Fibroblast of the aortic adventitia (primary cell): ENCODE measurements at regions not wholly inside any gene's neighbourhood (a gene's known extent, or its start where the extent isn't known, plus 50 kb on each side); places are given as distances from the start of the nearest gene placed in this dataset.

ENCODE experiments used
- DNase-seq: peaks from one replicate; pipeline ENCODE4 v3.0.0-alpha.2; 2010; ENCODE audit warnings: low read depth
- H3K4me3 ChIP-seq: 2 replicates; pipeline ENCODE4 v1.5.1; 2011; ENCODE audit warnings: low read depth, mild to moderate bottlenecking, control low read depth, low read length, moderate library complexity
- TF ChIP-seq, protein P1 (sequence below): IDR thresholded peaks from 2 replicates; pipeline ENCODE4 v1.5.1; 2011; ENCODE audit warnings: mild to moderate bottlenecking, low read length, control low read depth, inconsistent platforms; ENCODE audit not compliant: insufficient read depth

DNA sequence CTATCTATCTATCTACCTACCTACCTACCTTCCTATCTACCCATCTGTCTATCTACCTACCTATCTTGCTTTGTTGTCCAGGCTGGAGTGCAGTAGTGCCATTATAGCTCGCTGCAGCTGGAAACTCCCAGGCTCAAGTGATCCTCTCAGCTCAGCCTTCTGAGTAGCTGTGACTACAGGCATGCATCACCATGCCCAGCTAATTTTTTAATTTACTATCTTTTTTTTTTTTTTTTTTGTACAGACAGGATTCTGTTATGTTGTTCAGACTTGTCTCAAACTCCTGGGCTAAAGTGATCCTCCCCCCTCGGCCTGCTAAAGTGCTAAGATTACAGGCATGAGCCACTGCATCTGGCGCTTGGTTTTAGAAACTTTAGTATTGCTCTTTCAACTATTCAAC is 762.4 kb downstream of the SLC6A15 start:
- H3K4me3 ChIP-seq, result no peak overlapping the region
- TF ChIP-seq, protein P1, sequence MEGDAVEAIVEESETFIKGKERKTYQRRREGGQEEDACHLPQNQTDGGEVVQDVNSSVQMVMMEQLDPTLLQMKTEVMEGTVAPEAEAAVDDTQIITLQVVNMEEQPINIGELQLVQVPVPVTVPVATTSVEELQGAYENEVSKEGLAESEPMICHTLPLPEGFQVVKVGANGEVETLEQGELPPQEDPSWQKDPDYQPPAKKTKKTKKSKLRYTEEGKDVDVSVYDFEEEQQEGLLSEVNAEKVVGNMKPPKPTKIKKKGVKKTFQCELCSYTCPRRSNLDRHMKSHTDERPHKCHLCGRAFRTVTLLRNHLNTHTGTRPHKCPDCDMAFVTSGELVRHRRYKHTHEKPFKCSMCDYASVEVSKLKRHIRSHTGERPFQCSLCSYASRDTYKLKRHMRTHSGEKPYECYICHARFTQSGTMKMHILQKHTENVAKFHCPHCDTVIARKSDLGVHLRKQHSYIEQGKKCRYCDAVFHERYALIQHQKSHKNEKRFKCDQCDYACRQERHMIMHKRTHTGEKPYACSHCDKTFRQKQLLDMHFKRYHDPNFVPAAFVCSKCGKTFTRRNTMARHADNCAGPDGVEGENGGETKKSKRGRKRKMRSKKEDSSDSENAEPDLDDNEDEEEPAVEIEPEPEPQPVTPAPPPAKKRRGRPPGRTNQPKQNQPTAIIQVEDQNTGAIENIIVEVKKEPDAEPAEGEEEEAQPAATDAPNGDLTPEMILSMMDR, result no peak
- DNase-seq, result no peak

DNA sequence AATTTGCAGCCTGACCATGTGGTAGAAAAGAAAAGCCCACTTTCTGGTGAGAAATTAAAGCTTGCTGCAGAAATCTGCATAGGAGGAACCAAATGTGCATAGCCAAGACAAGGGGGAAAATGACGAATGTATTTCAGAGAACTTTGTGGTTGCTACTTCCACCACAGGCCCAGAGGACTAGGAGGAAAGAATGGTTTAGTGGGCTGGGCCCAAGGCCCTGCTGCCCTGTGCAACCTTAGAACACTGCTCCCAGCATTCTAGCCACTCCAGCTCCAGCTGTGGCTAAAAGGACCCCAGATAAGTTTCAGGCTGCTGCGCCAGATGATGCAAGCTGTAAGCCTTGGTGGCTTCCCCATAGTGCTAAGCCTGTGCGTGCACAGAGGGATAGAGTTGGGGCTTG is 764.3 kb downstream of the SLC6A15 start:
- TF ChIP-seq, protein P1, result no peak
- no peak for DNase-seq
- H3K4me3 ChIP-seq, result no peak overlapping the region

DNA sequence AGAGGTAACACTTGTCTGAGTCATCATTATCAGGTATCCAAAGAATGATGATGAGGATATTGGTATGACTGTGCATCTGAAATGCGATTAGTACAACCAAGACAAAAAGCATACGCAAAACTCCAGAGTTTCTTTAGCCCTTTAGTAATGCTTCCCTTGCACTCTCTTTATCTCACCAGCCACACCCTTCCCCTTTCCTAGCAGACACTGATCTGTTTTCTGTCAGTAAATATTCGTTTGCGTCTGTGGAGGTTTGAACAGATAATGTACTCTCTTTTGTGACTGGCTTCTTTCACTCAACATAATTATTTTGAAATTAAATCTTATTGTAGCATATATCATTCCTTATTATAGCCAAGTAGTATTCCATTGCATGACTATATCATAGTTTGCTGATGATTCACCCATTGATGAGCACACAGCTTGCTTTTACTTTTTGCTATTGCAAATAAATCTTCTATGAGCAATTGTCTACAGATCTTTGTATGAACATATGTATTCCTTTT is 775.7 kb downstream of the SLC6A15 start:
- H3K4me3 ChIP-seq, result no peak overlapping the region
- TF ChIP-seq, protein P1, result no peak
- peak; percentile 35 for DNase-seq

DNA sequence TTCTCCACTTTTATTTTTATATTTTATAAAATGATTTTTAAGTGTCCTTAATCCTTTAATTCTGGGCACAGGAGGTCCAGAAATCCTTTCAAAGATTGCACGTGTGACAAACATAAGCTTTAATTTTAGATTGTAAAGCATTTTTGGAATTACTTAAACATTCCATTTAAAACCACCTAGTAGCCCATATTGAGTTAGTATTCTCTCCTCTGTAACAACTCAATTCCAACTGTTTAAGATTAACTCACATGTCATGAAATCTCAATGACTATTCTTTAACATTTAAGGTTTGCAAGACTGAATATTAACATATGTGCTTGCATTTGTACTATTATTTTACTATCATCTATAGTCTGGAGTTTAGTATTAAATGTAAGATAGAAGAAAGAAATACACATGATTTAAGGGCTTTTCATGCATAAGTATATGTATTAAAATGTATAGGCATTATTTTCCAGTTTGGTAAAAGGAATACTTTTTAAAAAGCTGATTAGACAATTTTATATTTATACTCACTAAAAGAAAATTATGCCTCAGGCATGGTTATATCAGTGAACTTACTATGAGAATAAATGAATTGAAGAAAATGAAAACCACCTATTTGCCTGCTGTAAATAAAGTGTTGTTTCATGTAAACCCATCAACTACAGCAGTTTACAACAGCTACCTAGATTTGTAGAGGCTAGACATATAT is 776.9 kb downstream of the SLC6A15 start:
- TF ChIP-seq, protein P1, result no peak
- no peak overlapping the region for H3K4me3 ChIP-seq
- no peak for DNase-seq

DNA sequence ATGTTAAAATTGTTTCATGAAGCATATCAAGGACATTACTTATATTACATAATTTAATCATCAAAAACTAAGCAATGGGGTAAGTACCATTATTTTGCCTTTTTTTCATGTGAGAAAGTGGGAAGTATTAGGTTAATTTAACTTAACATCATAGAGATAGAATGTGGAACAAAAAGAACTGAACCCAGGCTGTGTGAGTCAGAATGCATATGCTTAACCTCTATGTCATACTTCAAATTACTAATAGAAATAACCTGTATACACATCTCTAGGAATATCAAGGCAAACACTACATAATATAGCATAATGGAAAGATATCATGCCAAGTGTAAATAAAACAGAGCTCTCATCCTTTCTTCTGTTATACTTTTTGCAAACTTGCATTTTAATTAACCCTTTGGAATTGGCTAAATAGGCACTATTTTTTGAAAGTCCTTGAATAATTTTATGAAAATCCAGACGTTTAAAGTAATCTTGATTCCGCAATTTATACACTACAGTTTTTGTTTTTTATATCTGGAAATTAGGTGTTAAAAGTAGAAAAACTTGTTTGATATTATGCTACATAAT is 777.7 kb downstream of the SLC6A15 start:
- DNase-seq, result no peak
- H3K4me3 ChIP-seq, result no peak overlapping the region
- TF ChIP-seq, protein P1, result no peak

DNA sequence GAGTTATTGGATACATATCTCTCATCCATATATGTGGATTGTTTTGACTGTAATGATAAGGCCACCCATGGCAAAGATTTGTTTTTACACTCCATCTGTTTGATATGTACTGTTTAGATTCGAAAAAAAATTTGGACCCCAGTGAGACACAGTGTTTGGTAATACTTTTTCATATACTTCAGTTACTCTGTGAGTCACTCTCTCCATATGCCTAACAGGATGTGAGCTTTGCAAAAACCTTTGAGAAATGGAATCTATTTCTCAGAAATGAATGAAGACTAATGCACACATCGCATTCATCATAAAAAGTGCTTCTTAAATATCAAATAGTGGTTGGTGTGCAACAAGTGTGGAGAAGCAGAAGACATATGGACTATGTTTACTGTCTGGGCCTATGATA is 781.5 kb downstream of the SLC6A15 start:
- TF ChIP-seq, protein P1, result no peak
- H3K4me3 ChIP-seq, result no peak overlapping the region
- peak; percentile 41 for DNase-seq
